ENCODE measurements at regions not wholly inside any gene's neighbourhood (a gene's known extent, or its start where the extent isn't known, plus 50 kb on each side); places are given as distances from the start of the nearest gene placed in this dataset.

DNA sequence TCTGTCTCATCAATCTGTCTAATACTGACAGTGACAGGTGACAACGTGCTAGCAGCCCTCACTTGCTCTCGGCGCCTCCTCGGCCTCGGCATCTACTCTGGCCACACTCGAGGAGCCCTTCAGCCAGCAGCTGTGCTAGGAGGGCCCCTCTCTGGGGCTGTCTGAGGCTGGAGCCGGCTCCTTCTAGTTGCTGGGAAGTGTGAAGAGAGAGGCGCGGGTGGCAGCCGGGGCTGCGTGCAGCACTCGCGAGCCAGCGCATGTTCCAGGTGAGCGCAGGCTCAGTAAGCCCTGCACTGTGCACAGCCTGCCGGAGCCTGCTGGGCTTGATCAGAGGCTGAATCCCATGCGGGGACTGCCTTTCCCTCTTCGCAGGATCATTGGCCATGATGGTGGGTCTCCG is 330.7 kb downstream of the CDH10 start:
- no peak overlapping the region for H2AFZ ChIP-seq (ENCODE audit: low read length)
- H3K4me2 ChIP-seq (ENCODE audit: low read depth, low read length, poor library complexity, severe bottlenecking): no peak overlapping the region
- no peaks in the 10 kb centered on the region for H4K20me1 ChIP-seq (ENCODE audit: insufficient read depth, low read length, poor library complexity, severe bottlenecking)

GRCh38 chr5:24320643-24321042 is 324.1 kb downstream of the CDH10 start:
- Histone ChIP-seq H3K36me3 (ENCODE audit: insufficient read depth, low read length) (no peaks in the 10 kb centered on the region), H3K4me1 (ENCODE audit: insufficient read depth, low read length, poor library complexity, severe bottlenecking) (no peaks in the 10 kb centered on the region)

More for the DNA sequence above, 330.7 kb downstream of the CDH10 start:
- no peaks in the 10 kb centered on the region for H3K4me1 ChIP-seq (ENCODE audit: insufficient read depth, low read length, poor library complexity, severe bottlenecking)
- H3K4me3 ChIP-seq (ENCODE audit: low read length, poor library complexity, severe bottlenecking): no peak overlapping the region
- no peaks in the 10 kb centered on the region for H3K27me3 ChIP-seq (ENCODE audit: insufficient read depth, low read length, poor library complexity, severe bottlenecking)
- H3K9ac ChIP-seq (ENCODE audit: low read depth, low read length, poor library complexity, severe bottlenecking): no peak overlapping the region
- no peaks in the 10 kb centered on the region for H3K9me2 ChIP-seq (replicated peaks; ENCODE audit: low read depth, low read length)
- H3K9me3 ChIP-seq (ENCODE audit: insufficient read depth, low read depth, low read length): no peaks in the 10 kb centered on the region
- TF ChIP-seq, protein P1, sequence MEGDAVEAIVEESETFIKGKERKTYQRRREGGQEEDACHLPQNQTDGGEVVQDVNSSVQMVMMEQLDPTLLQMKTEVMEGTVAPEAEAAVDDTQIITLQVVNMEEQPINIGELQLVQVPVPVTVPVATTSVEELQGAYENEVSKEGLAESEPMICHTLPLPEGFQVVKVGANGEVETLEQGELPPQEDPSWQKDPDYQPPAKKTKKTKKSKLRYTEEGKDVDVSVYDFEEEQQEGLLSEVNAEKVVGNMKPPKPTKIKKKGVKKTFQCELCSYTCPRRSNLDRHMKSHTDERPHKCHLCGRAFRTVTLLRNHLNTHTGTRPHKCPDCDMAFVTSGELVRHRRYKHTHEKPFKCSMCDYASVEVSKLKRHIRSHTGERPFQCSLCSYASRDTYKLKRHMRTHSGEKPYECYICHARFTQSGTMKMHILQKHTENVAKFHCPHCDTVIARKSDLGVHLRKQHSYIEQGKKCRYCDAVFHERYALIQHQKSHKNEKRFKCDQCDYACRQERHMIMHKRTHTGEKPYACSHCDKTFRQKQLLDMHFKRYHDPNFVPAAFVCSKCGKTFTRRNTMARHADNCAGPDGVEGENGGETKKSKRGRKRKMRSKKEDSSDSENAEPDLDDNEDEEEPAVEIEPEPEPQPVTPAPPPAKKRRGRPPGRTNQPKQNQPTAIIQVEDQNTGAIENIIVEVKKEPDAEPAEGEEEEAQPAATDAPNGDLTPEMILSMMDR (conservative IDR thresholded peaks at IDR 0.05; ENCODE audit: low read length): no peak
- TF ChIP-seq EZH2phosphoT487 (IDR thresholded peaks at IDR 0.05; ENCODE audit: borderline replicate concordance): no peak
- no peaks in the 10 kb centered on the region for H3F3A ChIP-seq (ENCODE audit: low read depth)
- no peaks in the 10 kb centered on the region for H3K79me2 ChIP-seq (ENCODE audit: insufficient read depth, low read length)
- H3K36me3 ChIP-seq (ENCODE audit: insufficient read depth, low read length): no peaks in the 10 kb centered on the region

DNA sequence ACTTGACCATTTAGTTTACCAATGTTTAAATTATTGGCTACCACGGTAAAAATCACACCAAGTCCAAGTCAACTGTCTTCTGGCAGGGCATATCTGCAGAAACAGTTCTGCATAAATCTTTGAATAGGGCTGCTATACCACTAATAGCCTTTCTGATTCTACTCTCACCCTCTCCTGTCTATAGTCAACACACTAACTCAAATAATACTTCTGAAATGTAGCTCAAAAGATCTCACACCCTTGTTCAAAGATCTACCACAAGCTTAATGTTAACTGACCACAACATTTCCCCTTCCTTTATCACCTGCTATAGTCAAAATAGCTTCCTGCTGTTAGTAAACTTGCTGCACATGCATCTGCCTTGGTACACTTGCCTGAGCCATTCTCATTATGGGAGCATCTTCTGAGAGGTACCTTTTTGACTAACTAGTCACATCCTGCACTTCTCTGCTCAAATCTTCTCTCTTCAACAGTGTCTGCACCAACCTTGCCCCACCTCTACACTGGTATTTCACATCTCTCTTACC is 319.4 kb downstream of the CDH10 start:
- TF ChIP-seq EZH2phosphoT487 (IDR thresholded peaks at IDR 0.05; ENCODE audit: borderline replicate concordance): no peak
- TF ChIP-seq, protein P1 (conservative IDR thresholded peaks at IDR 0.05; ENCODE audit: low read length): no peak
- Histone ChIP-seq H3K27me3 (ENCODE audit: insufficient read depth, low read length, poor library complexity, severe bottlenecking) (no peaks in the 10 kb centered on the region), H3K9me3 (ENCODE audit: insufficient read depth, low read depth, low read length) (no peaks in the 10 kb centered on the region), H3K79me2 (ENCODE audit: insufficient read depth, low read length) (no peaks in the 10 kb centered on the region), H3F3A (ENCODE audit: low read depth) (no peaks in the 10 kb centered on the region), H3K4me3 (ENCODE audit: low read length, poor library complexity, severe bottlenecking) (no peak overlapping the region), H3K4me2 (ENCODE audit: low read depth, low read length, poor library complexity, severe bottlenecking) (no peak overlapping the region), H3K9ac (ENCODE audit: low read depth, low read length, poor library complexity, severe bottlenecking) (no peak overlapping the region), H3K9me2 (replicated peaks; ENCODE audit: low read depth, low read length) (no peaks in the 10 kb centered on the region), H4K20me1 (ENCODE audit: insufficient read depth, low read length, poor library complexity, severe bottlenecking) (no peaks in the 10 kb centered on the region), H2AFZ (ENCODE audit: low read length) (no peak overlapping the region), H3K36me3 (ENCODE audit: insufficient read depth, low read length) (no peaks in the 10 kb centered on the region), H3K4me1 (ENCODE audit: insufficient read depth, low read length, poor library complexity, severe bottlenecking) (no peaks in the 10 kb centered on the region)

More at GRCh38 chr5:24320643-24321042, 324.1 kb downstream of the CDH10 start:
- no peaks in the 10 kb centered on the region for H3K9me2 ChIP-seq (replicated peaks; ENCODE audit: low read depth, low read length)
- no peaks in the 10 kb centered on the region for H3K79me2 ChIP-seq (ENCODE audit: insufficient read depth, low read length)
- no peak overlapping the region for H2AFZ ChIP-seq (ENCODE audit: low read length)
- H4K20me1 ChIP-seq (ENCODE audit: insufficient read depth, low read length, poor library complexity, severe bottlenecking): no peaks in the 10 kb centered on the region
- H3K9me3 ChIP-seq (ENCODE audit: insufficient read depth, low read depth, low read length): no peaks in the 10 kb centered on the region
- no peaks in the 10 kb centered on the region for H3F3A ChIP-seq (ENCODE audit: low read depth)
- H3K4me2 ChIP-seq (ENCODE audit: low read depth, low read length, poor library complexity, severe bottlenecking): no peak overlapping the region
- H3K9ac ChIP-seq (ENCODE audit: low read depth, low read length, poor library complexity, severe bottlenecking): no peak overlapping the region
- TF ChIP-seq, protein P1 (conservative IDR thresholded peaks at IDR 0.05; ENCODE audit: low read length): no peak
- no peak for TF ChIP-seq EZH2phosphoT487 (IDR thresholded peaks at IDR 0.05; ENCODE audit: borderline replicate concordance)
- no peaks in the 10 kb centered on the region for H3K27me3 ChIP-seq (ENCODE audit: insufficient read depth, low read length, poor library complexity, severe bottlenecking)
- H3K4me3 ChIP-seq (ENCODE audit: low read length, poor library complexity, severe bottlenecking): no peak overlapping the region

All from Loucy (cell line).